GM19328 (cell line): ENCODE measurements at regions not wholly inside any gene's neighbourhood (a gene's known extent, or its start where the extent isn't known, plus 50 kb on each side); places are given as distances from the start of the nearest gene placed in this dataset.

ENCODE experiments used
- ATAC-seq: cut with Tn5 transposase; IDR thresholded peaks from one replicate; pipeline ENCODE4 v1.9.1; 2021; ENCODE audit warnings: mild to moderate bottlenecking, moderate library complexity; ENCODE audit not compliant: unreplicated experiment

DNA sequence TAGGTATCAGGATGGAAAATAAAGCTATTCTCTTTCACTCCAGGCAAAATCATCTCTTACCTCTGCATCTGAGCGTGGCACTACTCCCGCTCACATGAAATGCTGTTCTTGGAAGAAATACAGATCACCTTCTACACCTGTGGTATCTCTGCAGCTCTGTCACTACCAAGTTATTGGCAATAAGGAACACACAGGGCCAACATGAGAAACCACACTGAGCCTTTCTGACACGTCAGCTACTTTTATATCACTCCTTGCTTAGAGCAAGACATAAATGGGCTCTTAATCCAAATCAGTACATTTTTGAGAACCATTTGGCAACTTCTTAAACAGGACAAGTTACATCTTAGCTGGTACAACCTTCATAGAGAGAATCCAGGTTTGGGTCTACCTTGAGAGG is 101.8 kb upstream of the GUCY1A1 start:
- no peak for ATAC-seq

DNA sequence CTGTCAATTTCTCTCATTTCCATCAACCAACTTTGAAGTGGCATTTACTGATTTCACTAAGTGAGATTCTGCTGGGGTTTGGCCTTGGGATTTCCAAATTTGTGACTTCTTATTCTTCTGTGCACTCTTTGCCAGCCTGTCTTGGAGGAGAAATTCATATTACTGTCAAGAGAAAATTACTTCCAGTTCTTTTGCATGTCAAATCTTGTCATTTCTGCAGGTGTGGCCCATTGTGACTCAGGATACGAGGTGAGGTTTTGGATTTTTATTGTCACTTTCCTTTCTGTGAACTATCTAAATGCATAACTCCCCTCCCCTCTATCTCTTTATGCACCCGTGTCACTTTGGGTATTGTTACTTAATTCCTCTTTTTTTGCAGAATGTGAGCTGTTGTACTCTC is 102.6 kb upstream of the GUCY1A1 start:
- no peak for ATAC-seq

DNA sequence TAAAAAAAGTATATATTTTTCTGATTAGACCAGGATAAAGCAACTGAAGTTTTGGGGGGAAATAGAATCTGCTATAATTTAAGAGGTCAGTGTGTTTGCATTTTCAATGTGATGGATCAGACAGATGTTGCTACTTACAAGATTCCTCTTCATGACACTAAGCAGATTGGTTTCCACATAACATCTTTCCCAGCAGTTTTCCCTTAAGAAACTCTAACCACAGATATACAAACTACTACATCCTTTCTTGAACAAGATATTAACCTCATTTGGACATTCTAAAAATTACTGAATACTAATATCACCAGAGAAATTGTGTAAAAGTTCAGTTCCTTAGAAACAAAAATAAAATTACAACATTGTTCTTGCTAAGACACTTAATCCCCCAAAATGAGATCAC is 106.7 kb upstream of the GUCY1A1 start:
- no peak for ATAC-seq

DNA sequence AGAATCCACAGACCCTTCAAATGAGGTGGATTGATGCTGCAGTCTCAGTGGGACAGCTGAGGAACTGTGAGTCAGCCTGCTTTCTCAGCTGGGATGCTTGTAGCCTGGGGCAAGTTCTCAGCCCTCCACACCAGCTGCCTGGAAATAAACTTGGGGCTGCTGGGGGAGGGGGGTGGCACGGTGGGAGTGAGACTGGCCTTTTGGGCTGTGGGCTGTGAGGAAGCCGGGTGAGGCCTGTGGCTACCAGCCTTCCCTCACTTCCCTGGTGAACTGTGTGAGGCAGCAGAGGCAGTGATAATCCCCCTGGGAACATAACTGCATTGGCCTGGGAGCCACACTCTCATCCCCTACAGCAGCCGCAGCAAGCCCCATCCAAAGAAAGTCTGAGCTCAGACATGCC is 114.5 kb upstream of the GUCY1A1 start:
- no peak for ATAC-seq

DNA sequence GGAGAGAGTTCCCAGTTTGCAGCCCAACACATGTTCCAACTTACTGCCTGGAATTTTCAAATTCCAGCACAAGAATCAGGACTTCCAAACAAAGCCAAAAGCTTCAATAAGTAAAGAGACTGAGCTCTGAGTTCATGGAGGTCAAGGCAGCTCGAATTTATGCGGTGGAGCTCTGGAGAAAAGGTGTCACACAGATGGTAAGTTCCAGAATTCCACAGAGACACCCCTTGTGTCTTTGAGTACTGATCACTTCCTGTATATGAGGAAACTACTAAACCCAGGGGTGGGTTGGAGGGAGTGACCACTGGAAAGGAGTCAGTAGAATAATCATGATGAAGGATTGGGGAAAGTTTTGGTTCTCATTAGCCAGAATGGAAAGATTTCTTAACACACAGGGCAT is 118.5 kb upstream of the GUCY1A1 start:
- ATAC-seq: no peak

DNA sequence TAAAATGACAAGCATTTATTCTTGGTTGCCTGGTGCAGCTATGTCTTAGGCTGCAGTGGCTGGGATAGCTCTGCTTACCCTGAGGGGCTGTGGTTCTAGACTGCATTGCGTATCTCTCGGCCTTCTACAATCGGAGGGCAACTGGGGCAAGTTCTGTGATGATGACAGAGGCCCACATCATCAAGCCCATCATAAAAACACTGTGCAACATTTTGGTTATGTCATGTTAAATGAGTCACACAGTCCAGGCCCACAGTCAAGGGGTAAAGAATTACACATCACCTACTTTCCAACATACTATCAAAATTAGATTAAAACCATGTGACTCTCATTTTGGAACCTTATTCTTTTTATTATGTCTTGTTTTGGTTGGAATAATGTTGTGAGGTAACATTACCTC is 120.2 kb upstream of the GUCY1A1 start:
- ATAC-seq: no peak

DNA sequence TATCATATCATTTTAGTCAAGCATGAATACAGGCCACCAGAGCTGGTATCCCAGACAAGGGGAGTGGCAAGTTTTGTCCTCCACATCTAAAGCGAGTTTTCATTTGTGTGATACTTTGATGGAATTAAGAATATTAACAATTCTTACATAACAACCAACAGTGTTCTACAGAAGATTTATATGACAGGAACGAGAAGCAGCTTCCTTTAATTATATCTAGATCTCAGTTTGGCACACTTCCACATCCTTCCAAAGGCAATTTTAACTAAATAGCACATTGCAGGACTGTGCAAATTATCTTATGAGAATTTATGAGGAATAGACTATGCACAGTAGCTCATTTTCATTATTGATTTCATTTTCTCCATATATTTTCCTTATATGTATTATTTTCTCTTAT is 121.2 kb upstream of the GUCY1A1 start:
- ATAC-seq: no peak

DNA sequence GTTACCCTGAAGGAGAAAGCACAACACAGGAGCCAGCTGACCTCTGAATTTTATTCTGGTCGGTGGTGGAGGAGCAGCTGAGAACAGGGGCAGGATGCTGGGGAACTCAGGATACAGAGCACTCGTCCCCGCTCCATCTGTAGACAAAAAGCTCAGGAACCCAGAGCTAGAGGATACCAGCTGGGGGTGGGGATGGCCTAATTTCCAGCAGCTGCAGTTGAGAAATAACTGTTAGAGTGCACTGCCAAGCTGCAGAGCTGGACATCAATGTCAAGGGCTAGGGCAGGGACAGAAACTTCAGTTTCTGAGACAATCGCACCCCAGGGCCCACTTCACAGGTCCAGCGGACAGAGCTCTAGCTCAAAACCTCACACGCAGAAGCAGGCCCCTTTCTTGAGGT is 122.1 kb upstream of the GUCY1A1 start:
- ATAC-seq: no peak

DNA sequence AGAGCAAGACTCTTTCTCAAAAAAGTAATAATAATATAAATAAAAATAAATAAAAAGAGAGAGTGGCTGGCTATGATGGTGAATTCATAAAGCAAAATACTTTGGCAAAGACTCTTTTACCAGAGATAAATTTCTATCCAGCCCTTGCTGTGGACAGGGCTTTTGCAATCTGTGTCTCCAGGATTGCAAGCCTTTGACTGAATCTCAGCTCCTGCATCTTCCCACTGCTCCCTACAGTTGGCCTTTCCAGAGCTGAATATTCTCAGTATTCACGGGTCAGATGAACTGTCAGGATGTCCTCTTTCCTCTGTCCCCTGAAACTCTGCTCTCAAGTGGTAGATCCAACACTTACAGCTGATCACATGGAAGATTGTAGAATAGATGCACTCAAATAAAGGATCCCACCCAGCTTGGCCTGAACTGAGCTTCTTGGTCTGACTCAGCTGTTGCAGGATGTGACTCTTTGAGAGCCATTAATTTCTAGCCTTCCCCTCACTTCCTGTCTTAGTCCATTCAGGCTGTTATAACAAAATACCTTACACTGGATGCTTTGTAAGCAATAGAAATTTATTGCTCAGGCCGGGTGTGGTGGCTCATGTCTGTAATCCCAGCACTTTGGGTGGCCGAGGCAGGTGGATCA is 123.4 kb upstream of the GUCY1A1 start:
- ATAC-seq: no peak

DNA sequence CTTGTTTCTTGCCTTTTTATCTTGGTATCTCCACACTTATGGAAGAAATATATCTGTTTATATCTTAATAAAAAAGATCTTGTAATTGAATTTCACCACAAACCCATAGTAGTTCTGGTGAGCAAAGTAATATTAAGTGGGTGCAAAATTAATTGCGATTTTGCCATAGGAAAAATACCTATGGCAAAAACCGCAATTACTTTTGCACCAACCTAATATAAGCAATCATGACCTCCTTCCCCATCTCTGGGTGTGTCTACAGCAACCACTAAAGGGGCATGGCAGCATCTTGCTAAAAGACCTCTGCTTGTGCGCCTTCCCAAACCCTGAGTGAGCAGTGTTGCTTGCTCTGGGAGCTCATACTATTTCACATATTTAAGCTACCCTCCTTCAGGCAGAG is 124.2 kb upstream of the GUCY1A1 start:
- ATAC-seq: no peak

DNA sequence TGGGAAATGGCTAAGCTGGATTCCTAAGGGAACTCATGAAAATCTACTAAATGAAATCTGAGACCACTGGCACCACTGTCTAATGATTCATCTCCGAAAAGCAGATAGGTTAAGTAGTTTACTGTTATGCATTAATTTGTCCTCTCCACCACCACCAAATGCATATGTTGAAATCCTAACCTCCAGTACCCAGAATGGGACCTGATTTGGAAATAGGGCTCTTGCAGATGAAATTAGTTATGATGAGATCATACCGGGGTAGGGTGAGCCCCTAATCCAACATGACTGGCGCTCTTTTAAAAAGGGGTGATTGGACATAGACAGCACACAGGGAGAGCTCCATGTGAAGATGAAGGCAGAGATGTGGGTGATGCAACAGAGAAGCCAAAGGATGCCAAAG is 124.9 kb upstream of the GUCY1A1 start:
- ATAC-seq: no peak

DNA sequence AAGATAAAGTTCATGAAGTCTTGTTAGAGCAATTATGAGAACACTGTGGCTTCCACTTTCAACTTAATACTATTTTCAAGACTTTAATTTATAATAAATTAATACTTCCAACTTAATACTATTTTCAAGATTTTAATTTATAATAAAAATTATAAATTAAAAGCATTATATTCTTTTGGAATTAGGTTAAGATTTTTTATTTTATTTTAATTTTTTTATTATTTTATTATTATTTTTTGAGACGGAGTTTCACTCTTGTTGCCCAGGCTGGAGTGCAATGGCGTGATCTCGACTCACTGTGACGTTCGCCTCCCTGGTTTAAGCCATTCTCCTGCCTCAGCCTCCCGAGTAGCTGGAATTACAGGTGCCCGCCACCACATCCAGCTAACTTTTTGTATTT is 126.0 kb upstream of the GUCY1A1 start:
- no peak for ATAC-seq

DNA sequence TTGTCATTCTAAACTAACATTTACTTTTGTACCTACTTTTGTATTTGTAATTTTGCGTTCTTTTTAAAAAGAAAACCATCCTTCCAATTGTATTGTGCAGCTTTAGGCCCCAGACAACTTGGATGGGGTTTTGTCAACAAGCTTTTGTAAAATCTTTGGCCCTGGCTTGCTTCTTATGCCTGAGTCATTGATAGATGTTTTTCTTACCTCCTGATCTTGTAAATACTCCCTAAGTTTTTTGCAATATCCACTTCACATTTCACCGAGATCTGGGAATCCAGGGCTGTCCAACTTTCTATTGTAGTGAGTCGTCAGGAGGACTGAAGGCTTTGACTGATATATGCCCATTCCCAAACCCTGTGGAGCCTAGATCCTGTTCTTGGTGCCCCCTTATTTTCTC is 126.9 kb upstream of the GUCY1A1 start:
- no peak for ATAC-seq

DNA sequence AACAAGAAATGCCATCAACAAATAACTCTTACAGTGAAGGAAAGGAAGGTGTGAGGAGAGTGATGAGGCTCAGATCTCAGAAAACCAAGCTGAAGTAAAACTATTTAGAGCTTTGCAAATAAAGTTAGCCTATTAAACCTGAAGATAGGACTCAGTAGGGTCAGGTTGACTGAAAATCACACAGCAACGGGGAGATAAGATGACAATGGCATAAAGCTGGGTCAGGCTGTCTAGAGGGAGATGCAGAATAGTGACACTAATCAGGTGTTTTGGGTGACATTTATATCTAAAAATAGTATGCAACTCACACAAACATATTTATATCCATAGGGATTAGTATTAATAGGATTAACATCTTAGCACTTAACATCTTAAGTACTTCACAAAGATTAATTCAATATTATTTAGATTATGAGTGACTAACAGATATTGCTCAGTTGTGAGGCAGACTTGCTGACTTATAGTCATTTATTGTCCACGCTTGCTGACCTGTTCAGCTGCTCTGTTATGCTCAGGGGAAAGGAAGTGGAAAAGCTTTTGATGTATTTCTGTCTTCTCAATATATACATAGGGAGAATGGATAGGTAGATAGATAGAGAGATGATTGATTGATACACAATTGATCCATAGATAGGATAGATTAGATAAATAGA is 130.7 kb upstream of the GUCY1A1 start:
- no peak for ATAC-seq

DNA sequence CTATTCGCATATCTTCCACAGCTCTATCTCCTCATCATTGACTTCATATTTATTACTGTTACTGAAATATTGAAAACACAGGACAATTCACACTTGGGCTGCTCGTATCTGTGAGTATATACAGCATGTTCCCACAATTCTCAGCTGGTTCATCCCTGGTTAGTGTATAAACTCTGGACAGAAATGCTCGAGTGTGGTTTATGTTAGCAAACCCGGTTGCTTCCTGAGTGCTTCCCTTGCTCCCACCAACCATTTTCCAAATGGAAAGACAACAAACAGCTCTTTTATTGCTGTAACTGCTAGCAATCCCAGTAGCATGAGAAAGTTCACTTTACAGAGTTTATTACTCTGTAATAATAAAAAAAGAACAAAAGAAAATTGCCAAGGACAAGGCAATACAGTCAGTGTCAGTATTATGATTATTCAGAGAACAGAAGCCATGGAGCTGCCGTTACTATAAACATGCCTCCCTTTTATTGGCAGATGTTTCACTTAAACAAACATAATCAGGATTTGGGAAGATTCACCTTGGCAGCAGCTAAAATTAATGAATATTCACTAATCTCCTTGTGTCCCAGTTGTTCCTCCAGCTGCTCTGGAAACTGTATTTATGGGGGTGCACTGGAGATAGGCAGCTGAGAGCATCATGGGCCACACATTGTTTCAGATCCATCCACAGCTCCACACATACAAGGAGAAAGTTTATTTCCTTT is 134.1 kb upstream of the GUCY1A1 start:
- ATAC-seq: no peak

DNA sequence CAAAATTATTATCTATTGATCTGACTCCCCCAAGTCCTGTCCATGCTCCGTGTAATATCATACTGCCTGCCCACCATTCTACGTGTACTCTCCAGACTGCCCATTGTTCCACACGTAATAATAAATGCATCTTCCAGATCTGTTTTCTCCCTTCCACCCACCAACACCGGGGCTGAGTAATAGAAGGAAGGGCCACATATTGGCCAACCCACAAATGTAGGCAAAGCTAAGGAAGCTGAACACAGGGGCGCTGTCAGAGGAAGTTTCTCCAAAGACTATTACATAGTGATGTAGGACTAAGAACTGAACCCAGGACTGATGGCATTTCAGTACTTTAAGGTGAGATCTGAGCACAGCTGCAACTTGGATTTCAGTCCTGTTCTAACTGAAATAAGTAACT is 135.8 kb upstream of the GUCY1A1 start:
- ATAC-seq: no peak

DNA sequence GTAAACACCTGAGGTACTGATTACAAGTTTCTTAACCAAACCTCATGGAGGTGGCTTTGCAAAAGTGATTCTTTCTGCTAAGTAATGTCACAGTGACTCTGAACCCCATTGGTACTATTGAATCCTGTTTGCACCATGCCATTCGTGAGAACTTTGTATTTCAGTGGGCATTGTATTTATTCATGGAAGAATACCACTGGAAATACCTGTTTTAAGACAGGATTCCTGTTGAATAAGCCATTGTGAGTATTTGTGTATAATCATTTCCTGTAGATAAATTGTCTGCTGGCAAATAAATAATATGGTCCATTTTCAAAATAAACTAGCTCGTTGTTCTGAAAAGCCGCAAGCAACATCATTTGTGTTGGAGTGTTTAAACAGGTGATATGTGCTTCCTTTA is 136.4 kb upstream of the GUCY1A1 start:
- no peak for ATAC-seq

DNA sequence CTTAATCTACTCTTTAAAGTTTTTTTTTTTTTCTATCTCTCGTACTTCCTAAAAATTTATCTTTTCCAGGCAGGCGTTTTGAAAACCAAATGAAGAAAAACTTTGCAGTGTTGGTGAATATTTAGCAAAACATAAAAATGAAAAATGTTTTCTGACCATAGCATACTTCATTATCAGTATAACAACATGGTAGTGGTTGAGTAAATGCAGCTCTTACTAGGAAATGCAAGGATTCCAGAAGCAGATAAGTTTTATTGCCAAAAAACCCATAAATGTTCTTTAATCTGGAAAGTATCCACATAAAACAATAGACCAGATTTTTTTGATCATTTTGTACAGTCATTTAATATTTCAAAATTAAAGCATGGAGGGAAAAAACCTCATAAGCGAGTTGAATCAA is 136.9 kb upstream of the GUCY1A1 start:
- no peak for ATAC-seq

DNA sequence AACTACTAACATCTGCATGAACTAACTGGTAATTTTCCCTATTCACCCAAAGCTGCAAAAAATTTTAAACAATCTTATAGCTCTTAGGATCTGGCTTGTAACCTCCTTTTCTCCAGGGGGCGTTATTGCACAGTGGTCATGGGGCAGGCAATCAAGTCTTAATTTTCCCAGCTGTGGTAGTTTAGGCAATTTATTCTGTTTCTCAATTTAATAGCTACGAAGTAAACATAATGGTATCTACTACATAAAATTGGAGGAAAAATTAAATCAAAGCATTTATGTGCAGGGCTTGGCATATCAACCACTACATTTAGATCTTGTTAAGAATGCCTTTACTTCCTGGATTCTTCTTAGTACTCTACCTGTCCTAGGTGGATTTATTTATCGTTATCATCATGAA is 137.4 kb upstream of the GUCY1A1 start:
- no peak for ATAC-seq

DNA sequence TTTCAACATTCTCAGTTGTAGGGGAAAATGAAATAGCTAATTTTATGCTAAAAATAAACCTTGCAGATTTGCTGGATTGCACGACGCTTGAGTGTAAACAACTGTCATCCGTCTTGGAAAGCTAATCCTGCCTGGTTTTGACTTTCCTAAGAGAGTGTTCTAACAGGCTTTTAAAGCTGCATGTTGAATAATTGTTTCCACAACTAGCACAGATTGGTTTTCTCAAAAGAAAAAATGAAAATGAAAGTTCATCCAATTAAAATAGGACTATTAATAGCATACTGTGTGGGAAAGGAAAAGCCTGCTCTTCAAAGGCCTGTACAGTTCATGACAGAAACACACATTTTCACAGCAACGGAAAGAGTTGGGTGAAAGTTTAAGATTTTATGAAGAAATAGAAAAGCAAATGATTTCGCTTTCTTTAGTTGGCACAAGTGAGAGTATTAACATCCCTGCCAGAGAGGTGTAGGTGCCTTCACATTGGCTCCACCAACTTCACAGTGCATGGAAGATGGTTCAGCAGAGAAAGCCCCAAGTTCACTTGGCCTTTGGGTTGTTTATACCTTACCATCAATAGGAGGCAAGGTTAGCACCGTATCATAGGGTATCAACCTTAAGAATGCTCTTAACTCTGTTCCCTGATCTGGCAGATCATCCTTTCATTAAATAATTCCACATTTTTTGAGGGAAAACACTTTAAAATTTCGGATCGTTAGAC is 140.0 kb upstream of the GUCY1A1 start:
- no peak for ATAC-seq

DNA sequence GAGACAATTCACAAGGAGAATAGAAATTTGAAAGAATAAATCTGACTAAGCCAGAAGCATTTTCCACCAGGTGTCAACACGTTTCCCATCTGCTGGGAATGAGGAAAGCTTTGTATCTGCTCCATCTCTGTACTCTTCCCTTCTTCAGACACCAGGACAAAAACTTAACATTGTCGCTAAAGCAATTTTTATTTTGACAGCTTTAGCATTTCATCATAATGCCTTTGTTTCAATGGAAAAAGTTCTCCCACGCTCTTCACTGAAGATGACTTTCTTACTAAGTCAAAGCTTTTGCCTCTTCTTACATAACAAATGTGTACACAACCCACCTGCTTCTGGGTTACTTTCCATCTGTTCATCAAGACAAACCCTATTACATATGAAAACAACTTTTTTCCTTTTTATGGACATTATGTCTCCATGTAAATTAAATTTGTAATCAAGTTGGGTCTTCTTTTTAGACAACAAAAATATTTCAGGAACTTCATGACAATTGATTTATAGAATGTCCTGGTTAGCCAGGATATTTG is 141.7 kb upstream of the GUCY1A1 start:
- ATAC-seq: no peak

DNA sequence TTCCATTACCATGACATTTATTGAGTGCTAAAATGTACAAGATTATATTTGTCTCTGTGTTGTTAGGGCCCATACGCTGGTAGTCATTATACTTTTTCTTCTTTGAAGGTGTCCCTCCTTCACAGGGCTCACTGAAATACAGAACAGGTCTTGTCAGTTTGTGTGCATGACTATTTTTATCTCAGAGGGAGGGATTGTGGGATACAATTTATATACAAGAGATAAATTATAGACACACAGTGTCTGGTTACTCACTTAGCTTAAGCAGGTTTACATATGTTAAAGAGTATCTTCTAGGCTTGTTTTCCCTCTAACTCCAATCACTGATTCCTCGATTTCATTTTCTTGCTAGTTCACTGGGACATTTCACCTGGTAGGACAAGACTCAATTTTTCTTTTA is 143.3 kb upstream of the GUCY1A1 start:
- no peak for ATAC-seq
